ENCODE measurements at regions not wholly inside any gene's neighbourhood (a gene's known extent, or its start where the extent isn't known, plus 50 kb on each side); places are given as distances from the start of the nearest gene placed in this dataset.

GRCh38 chr4:148608968-148609367, 166.8 kb upstream of the NR3C2 start:
- TF ChIP-seq CTCF (IDR thresholded peaks at IDR 0.05) (no peak), POLR2A (IDR thresholded peaks at IDR 0.05) (no peak)
